Neural cell (in vitro differentiated cells): ENCODE measurements at regions not wholly inside any gene's neighbourhood (a gene's known extent, or its start where the extent isn't known, plus 50 kb on each side); places are given as distances from the start of the nearest gene placed in this dataset.

ENCODE experiments used
- H2AFZ ChIP-seq: fragments of 200-600, 300-800 bp; sonication (generic), shearing (Covaris generic); 2 replicates; pipeline ENCODE4 v1.6.0; 2014; ENCODE audit warnings: low read depth, mild to moderate bottlenecking, antibody characterized with exemption, low read length, moderate library complexity
- H3F3A ChIP-seq: fragments of 200-600 bp; shearing (Covaris generic); 2 replicates; pipeline ENCODE4 v1.6.1; 2016; ENCODE audit warnings: mild to moderate bottlenecking, moderate library complexity, mixed read lengths, antibody characterized with exemption, low read length; ENCODE audit not compliant: insufficient read depth, poor library complexity, severe bottlenecking
- H3K27ac ChIP-seq: fragments of 200-600, 300-800 bp; sonication (generic), shearing (Covaris generic); 2 replicates; pipeline ENCODE4 v1.5.1; 2014; ENCODE audit warnings: mild to moderate bottlenecking, low read length, moderate library complexity
- H3K27me3 ChIP-seq: fragments of 300-800, 200-600 bp; sonication (generic), shearing (Covaris generic); 2 replicates; pipeline ENCODE4 v1.6.0; 2014; ENCODE audit warnings: mild to moderate bottlenecking, low read depth, low read length, moderate library complexity; ENCODE audit not compliant: insufficient read depth
- H3K36me3 ChIP-seq: fragments of 300-800, 200-600 bp; sonication (generic), shearing (Covaris generic); 2 replicates; pipeline ENCODE4 v1.5.1; 2014; ENCODE audit warnings: mild to moderate bottlenecking, antibody characterized with exemption, low read length, moderate library complexity; ENCODE audit not compliant: insufficient read depth
- H3K4me2 ChIP-seq: fragments of 300-800, 200-600 bp; sonication (generic), shearing (Covaris generic); 2 replicates; pipeline ENCODE4 v1.6.0; 2014; ENCODE audit warnings: mild to moderate bottlenecking, low read length
- H3K4me3 ChIP-seq: fragments of 300-800, 200-600 bp; sonication (generic), shearing (Covaris generic); 2 replicates; pipeline ENCODE4 v1.5.1; 2014; ENCODE audit warnings: mild to moderate bottlenecking, low read length, moderate library complexity
- H3K79me2 ChIP-seq: fragments of 200-600 bp; shearing (Covaris generic); replicated peaks from 2 replicates; pipeline ENCODE4 v1.6.0; 2014; ENCODE audit warnings: mild to moderate bottlenecking, low read length, moderate library complexity; ENCODE audit not compliant: insufficient read depth
- H3K9ac ChIP-seq: fragments of 300-800, 200-600 bp; sonication (generic), shearing (Covaris generic); 2 replicates; pipeline ENCODE4 v1.6.1; 2016; ENCODE audit warnings: mild to moderate bottlenecking, low read length, mixed read lengths
- H3K9me2 ChIP-seq: fragments of 200-600 bp; shearing (Covaris generic); 2 replicates; pipeline ENCODE4 v1.6.1; 2016; ENCODE audit warnings: mild to moderate bottlenecking, low read length, mixed read lengths; ENCODE audit not compliant: insufficient read depth
- H3K9me3 ChIP-seq: fragments of 200-600, 300-800 bp; sonication (generic), shearing (Covaris generic); 2 replicates; pipeline ENCODE4 v1.6.1; 2016; ENCODE audit warnings: mild to moderate bottlenecking, mixed run types, low read length, moderate library complexity, mixed read lengths
- H4K20me1 ChIP-seq: fragments of 200-600 bp; shearing (Covaris generic); 2 replicates; pipeline ENCODE4 v1.6.1; 2016; ENCODE audit warnings: mild to moderate bottlenecking, mixed run types; ENCODE audit not compliant: insufficient read depth
- CTCF ChIP-seq: fragments of 450-650 bp; IDR thresholded peaks from 2 replicates; pipeline ENCODE4 v1.5.1; 2014; ENCODE audit warnings: antibody characterized with exemption, mild to moderate bottlenecking, moderate library complexity; ENCODE audit not compliant: poor library complexity, severe bottlenecking
- EP300 ChIP-seq: fragments of 450-650 bp; conservative IDR thresholded peaks from 2 replicates; pipeline ENCODE4 v1.6.1; 2014; ENCODE audit warnings: antibody characterized with exemption, mild to moderate bottlenecking, moderate library complexity; ENCODE audit not compliant: poor library complexity, severe bottlenecking
- EZH2 ChIP-seq: fragments of 200-600, 300-800 bp; shearing (Covaris generic), sonication (generic); IDR thresholded peaks from 2 replicates; pipeline ENCODE4 v1.6.1; 2014; ENCODE audit warnings: antibody characterized with exemption, low read length, borderline replicate concordance, mild to moderate bottlenecking; ENCODE audit not compliant: insufficient read depth, poor library complexity, severe bottlenecking
- MXI1 ChIP-seq: fragments of 450-650 bp; conservative IDR thresholded peaks from 2 replicates; pipeline ENCODE4 v1.6.1; 2014; ENCODE audit warnings: antibody characterized with exemption, mild to moderate bottlenecking; ENCODE audit not compliant: poor library complexity, severe bottlenecking
- POLR2AphosphoS5 ChIP-seq: IDR thresholded peaks from 2 replicates; pipeline ENCODE4 v1.6.1; 2012
- RAD21 ChIP-seq: fragments of 450-650 bp; conservative IDR thresholded peaks from 2 replicates; pipeline ENCODE4 v1.6.1; 2014; ENCODE audit warnings: antibody characterized with exemption, mild to moderate bottlenecking, moderate library complexity
- REST ChIP-seq: IDR thresholded peaks from 2 replicates; pipeline ENCODE4 v1.6.1; 2012; ENCODE audit warnings: borderline replicate concordance
- SMC3 ChIP-seq: fragments of 450-650 bp; conservative IDR thresholded peaks from 2 replicates; pipeline ENCODE4 v1.6.1; 2014; ENCODE audit warnings: antibody characterized with exemption, mild to moderate bottlenecking, moderate library complexity; ENCODE audit not compliant: poor library complexity
- TAF1 ChIP-seq: IDR thresholded peaks from 2 replicates; pipeline ENCODE4 v1.6.1; 2012; ENCODE audit warnings: low read depth

DNA sequence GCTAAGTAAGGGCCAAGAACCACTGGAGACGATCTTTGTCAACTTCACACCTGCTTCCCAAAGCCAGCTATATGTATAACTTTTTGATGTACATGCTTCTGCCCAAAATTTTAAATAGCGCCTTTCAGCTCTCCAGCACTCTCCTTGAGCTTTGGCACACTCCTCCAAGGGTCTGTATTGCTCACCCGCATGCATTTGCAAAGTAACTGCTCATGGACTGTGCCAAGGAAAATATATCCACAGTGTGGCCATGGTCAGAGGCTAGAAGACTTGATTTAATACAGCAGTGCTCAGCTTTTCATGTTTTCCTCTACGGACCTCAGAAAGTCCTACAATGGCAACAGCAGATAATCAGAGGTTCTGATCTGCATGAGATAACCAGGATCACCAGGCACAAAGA, 550.1 kb downstream of the SOX6 start:
- H3F3A ChIP-seq, result no peaks in the 10 kb centered on the region
- no peak overlapping the region for H3K27ac ChIP-seq
- no peak for TF ChIP-seq EP300
- TF ChIP-seq POLR2AphosphoS5, result no peak
- no peak for TF ChIP-seq TAF1
- no peak for TF ChIP-seq REST
- H3K4me2 ChIP-seq, result no peak overlapping the region
- no peaks in the 10 kb centered on the region for H3K9me2 ChIP-seq
- H3K9ac ChIP-seq, result no peak overlapping the region
- no peak overlapping the region for H2AFZ ChIP-seq
- no peaks in the 10 kb centered on the region for H4K20me1 ChIP-seq
- H3K9me3 ChIP-seq, result no peaks in the 10 kb centered on the region
- no peaks in the 10 kb centered on the region for H3K27me3 ChIP-seq
- H3K36me3 ChIP-seq, result no peaks in the 10 kb centered on the region
- no peaks in the 10 kb centered on the region for H3K79me2 ChIP-seq
- H3K4me3 ChIP-seq, result no peak overlapping the region

GRCh38 chr11:15807827-15808226, 548.5 kb downstream of the SOX6 start:
- H3K79me2 ChIP-seq, result no peaks in the 10 kb centered on the region
- no peak overlapping the region for H3K9ac ChIP-seq
- TF ChIP-seq RAD21 (no peak), POLR2AphosphoS5 (peak; percentile 69), EZH2 (no peak), TAF1 (no peak), SMC3 (no peak), REST (peak; percentile 31), MXI1 (no peak), CTCF (no peak), EP300 (peak; percentile 40)

More at GRCh38 chr11:15807827-15808226, 548.5 kb downstream of the SOX6 start:
- H3K9me3 ChIP-seq, result no peaks in the 10 kb centered on the region
- no peaks in the 10 kb centered on the region for H3F3A ChIP-seq
- no peak overlapping the region for H3K27ac ChIP-seq
- H3K4me2 ChIP-seq, result no peak overlapping the region
- no peaks in the 10 kb centered on the region for H4K20me1 ChIP-seq
- H3K36me3 ChIP-seq, result no peaks in the 10 kb centered on the region
- H3K4me3 ChIP-seq, result no peak overlapping the region
- H3K9me2 ChIP-seq, result no peaks in the 10 kb centered on the region
- H2AFZ ChIP-seq, result no peak overlapping the region
- H3K27me3 ChIP-seq, result no peaks in the 10 kb centered on the region
